Right lobe of liver (tissue), 6 donors: ENCODE measurements at regions not wholly inside any gene's neighbourhood (a gene's known extent, or its start where the extent isn't known, plus 50 kb on each side); places are given as distances from the start of the nearest gene placed in this dataset.

Source experiments
- ATAC-seq, 4 donors: fragments of 200-7000 bp; cut with Tn5 transposase; one replicate each; pipeline ENCODE4 v1.9.1; 2020; ENCODE audit warnings: mild to moderate bottlenecking in 4 of 4, moderate library complexity in 4 of 4
- DNase-seq, 3 donors: peaks; one replicate each; pipeline ENCODE4 v3.0.0-alpha.2; 2020
- H3K27ac ChIP-seq, 3 donors: fragments of 200-600 bp; one replicate each; pipeline ENCODE4 v1.8.0; 2022
- H3K27me3 ChIP-seq, 2 donors: fragments of 200-600 bp; one replicate each; pipeline ENCODE4 v1.8.0; 2022
- H3K36me3 ChIP-seq, 4 donors: fragments of 200-600 bp; sonication (generic) in 1 of 4; one replicate each; pipeline versions ENCODE4 v1.5.1 to v1.8.0; 2017 to 2022; ENCODE audit warnings: control low read depth in 1 of 4
- H3K4me1 ChIP-seq, 4 donors: fragments of 200-600 bp; sonication (generic) in 1 of 4; one replicate each; pipeline versions ENCODE4 v1.5.1 to v1.8.0; 2017 to 2022; ENCODE audit warnings: control low read depth in 1 of 4
- H3K4me3 ChIP-seq, 3 donors: fragments of 200-600 bp; one replicate each; pipeline ENCODE4 v1.8.0; 2022
- H3K9me3 ChIP-seq, 4 donors: fragments of 200-600 bp; sonication (generic) in 1 of 4; one replicate each; pipeline versions ENCODE4 v1.5.1 to v1.8.0; 2017 to 2022; ENCODE audit warnings: control low read depth in 1 of 4
- POLR2A ChIP-seq: fragments of 450-650 bp; IDR thresholded peaks from one replicate; pipeline ENCODE4 v1.6.1; 2017; ENCODE audit warnings: antibody characterized with exemption, mild to moderate bottlenecking
- WGBS: methylation state at CpG from one replicate; pipeline ENCODE4 v1.1.6; 2018; ENCODE audit warnings: low coverage, low lambda C conversion rate; ENCODE audit not compliant: insufficient coverage; ENCODE audit errors: missing lambda C conversion rate; 5-methylcytosine and 5-hydroxymethylcytosine counted together
- intact Hi-C, 2 donors: fragments of 100-400 bp; cut with DNase I; formaldehyde crosslinking; loops; one replicate each; pipeline versions ENCODE4 v1.11.2 to v1.14.1; 2022
- TF ChIP-seq, protein P1 (sequence below), 4 donors: fragments of 200-600 bp in 3 of 4; fragments of 450-650 bp in 1 of 4; IDR thresholded peaks; one replicate each; pipeline versions ENCODE4 v1.5.1 to v1.8.0; 2016 to 2022; ENCODE audit warnings: antibody characterized with exemption in 4 of 4, mild to moderate bottlenecking in 2 of 4
- donor health status: DM: no; HTN: yes; CAD: no.
- donor health status: DM: no; HTN: no; CAD: no.
- donor health status: DM: no; HTN: no; CAD: no.
- donor health status: DM: no; HTN: yes; CAD: no.
- donor health status: DM: no; HTN: yes; CAD: no.

DNA sequence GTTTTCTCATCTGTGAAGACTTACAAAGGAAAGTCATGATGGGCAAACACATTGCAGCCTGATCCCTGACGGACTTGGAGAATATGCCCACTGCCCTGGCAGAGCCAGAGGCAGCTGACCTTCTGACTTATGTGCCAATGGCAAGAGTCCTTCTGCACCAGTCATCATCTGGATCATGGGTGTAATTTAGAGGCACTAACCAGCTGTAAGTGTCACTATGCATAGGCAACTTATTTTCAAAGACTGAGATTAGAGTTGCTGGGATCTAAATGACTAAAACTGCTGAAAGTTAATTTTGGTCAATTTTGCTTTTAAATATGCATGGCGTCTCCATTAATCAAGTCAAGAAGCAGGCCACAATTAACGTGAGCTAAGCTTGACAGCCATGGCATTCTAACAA is 261.2 kb downstream of the BCL11A start:
- Histone ChIP-seq H3K9me3 (no peaks in the 10 kb centered on the region), H3K4me3 (no peak overlapping the region), H3K36me3 (no peaks in the 10 kb centered on the region), H3K27ac (no peak overlapping the region), H3K4me1 (no peaks in the 10 kb centered on the region), H3K27me3 (no peaks in the 10 kb centered on the region)
- intact Hi-C loops = no loop called here
- WGBS = 83% methylated on average over 3 of the region's 3 CpGs
- no peak for ATAC-seq
- no peak for DNase-seq
- TF ChIP-seq, protein P1, sequence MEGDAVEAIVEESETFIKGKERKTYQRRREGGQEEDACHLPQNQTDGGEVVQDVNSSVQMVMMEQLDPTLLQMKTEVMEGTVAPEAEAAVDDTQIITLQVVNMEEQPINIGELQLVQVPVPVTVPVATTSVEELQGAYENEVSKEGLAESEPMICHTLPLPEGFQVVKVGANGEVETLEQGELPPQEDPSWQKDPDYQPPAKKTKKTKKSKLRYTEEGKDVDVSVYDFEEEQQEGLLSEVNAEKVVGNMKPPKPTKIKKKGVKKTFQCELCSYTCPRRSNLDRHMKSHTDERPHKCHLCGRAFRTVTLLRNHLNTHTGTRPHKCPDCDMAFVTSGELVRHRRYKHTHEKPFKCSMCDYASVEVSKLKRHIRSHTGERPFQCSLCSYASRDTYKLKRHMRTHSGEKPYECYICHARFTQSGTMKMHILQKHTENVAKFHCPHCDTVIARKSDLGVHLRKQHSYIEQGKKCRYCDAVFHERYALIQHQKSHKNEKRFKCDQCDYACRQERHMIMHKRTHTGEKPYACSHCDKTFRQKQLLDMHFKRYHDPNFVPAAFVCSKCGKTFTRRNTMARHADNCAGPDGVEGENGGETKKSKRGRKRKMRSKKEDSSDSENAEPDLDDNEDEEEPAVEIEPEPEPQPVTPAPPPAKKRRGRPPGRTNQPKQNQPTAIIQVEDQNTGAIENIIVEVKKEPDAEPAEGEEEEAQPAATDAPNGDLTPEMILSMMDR (IDR thresholded peaks at IDR 0.05) = no peak
- TF ChIP-seq POLR2A = no peak

- no peak for ATAC-seq
- intact Hi-C loops = no loop called here
- no peak for DNase-seq
- Histone ChIP-seq H3K36me3 (no peaks in the 10 kb centered on the region), H3K27me3 (no peaks in the 10 kb centered on the region), H3K9me3 (no peaks in the 10 kb centered on the region), H3K27ac (no peak overlapping the region), H3K4me3 (no peak overlapping the region), H3K4me1 (no peaks in the 10 kb centered on the region)
- TF ChIP-seq, protein P1 (IDR thresholded peaks at IDR 0.05) = no peak
- no peak for TF ChIP-seq POLR2A
- 64% methylated on average over 2 of the region's 2 CpGs for WGBS
Observed at GRCh38 chr2:60290509-60290908, 262.9 kb downstream of the BCL11A start.

- ATAC-seq = no peak
Observed at GRCh38 chr2:60285626-60286316, 267.7 kb downstream of the BCL11A start.

DNA sequence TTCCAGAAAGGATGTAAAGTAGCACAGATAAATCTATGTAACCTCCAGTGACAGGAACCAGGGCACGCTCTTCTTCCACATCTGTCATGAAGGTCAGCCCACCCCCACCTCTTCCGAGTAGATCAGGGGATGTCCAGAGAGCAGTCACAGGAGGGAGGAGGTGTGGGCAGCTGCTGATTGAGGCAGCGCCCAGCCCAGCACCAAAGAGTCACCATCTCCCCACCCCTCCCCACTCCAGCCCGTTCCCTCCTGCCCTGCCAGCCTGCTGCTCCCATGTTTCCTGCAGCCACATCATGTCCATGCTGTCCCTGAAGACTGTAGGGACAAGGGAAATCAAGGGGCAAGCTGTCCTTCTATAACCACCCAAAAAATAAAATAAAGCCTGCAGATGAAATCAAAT is 269.8 kb downstream of the BCL11A start:
- Histone ChIP-seq H3K9me3 (no peaks in the 10 kb centered on the region), H3K36me3 (no peaks in the 10 kb centered on the region), H3K4me1 (no peaks in the 10 kb centered on the region), H3K4me3 (no peak overlapping the region), H3K27ac (no peak overlapping the region), H3K27me3 (no peaks in the 10 kb centered on the region)
- intact Hi-C loops = no loop called here
- ATAC-seq (no peak), DNase-seq (no peak)
- no peak for TF ChIP-seq POLR2A
- TF ChIP-seq, protein P1 (IDR thresholded peaks at IDR 0.05) = no peak
- WGBS = 57% methylated on average over 4 of the region's 4 CpGs

More at GRCh38 chr2:60285626-60286316, 267.7 kb downstream of the BCL11A start:
- no peaks in the 10 kb centered on the region for H3K27me3 ChIP-seq
- DNase-seq = no peak
- H3K36me3 ChIP-seq = no peaks in the 10 kb centered on the region
- no peaks in the 10 kb centered on the region for H3K9me3 ChIP-seq
- intact Hi-C loops = no loop called here
- H3K27ac ChIP-seq = no peak overlapping the region
- no peaks in the 10 kb centered on the region for H3K4me1 ChIP-seq
- no CpG with 5 or more reads among the region's 5 CpGs for WGBS
- TF ChIP-seq POLR2A = no peak
- TF ChIP-seq, protein P1 (IDR thresholded peaks at IDR 0.05) = no peak
- no peak overlapping the region for H3K4me3 ChIP-seq

- H3K4me1 ChIP-seq = no peaks in the 10 kb centered on the region
- intact Hi-C loops = no loop called here
- H3K4me3 ChIP-seq = no peak overlapping the region
- DNase-seq = no peak
- no peaks in the 10 kb centered on the region for H3K27me3 ChIP-seq
- H3K36me3 ChIP-seq = no peaks in the 10 kb centered on the region
- no peak for ATAC-seq
- H3K27ac ChIP-seq = no peak overlapping the region
- TF ChIP-seq, protein P1 (IDR thresholded peaks at IDR 0.05) = no peak
- no peak for TF ChIP-seq POLR2A
- no peaks in the 10 kb centered on the region for H3K9me3 ChIP-seq
Observed at GRCh38 chr2:60282886-60283285, 270.6 kb downstream of the BCL11A start.
